Ishikawa (cell line): ENCODE measurements at regions not wholly inside any gene's neighbourhood (a gene's known extent, or its start where the extent isn't known, plus 50 kb on each side); places are given as distances from the start of the nearest gene placed in this dataset.

Experiments
- CEBPB ChIP-seq: IDR thresholded peaks from 2 replicates; pipeline ENCODE4 v1.6.1; 2012
- CREB1 ChIP-seq: IDR thresholded peaks from 2 replicates; pipeline ENCODE4 v1.6.1; 2012; ENCODE audit warnings: low read depth
- NFIC ChIP-seq: IDR thresholded peaks from 2 replicates; pipeline ENCODE4 v1.6.1; 2012
- RAD21 ChIP-seq: IDR thresholded peaks from 2 replicates; pipeline ENCODE4 v1.6.1; 2012; ENCODE audit warnings: low read depth

DNA sequence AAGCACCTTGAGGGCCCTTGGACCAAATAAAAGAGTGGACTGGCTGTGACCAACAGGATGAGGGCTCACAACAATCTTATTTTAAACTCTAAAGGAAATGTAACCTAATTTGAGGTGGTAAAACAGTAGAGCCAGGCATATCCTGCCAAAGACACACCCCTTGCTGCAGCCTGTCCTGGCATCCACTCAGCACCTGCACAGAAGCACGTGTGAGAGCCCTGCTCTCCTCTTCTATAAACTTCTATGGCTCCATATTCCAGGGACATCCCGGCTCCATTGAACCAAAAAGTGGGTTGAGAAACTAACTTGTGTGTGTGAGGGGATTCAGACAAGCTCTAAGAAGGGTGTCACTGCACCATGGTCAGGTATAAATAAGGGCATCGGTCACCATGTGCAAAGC is 190.9 kb upstream of the CHRNA7 start:
- TF ChIP-seq CEBPB (no peak), CREB1 (no peak), RAD21 (no peak), NFIC (no peak)
